Thyroid gland (tissue), 4 donors: ENCODE measurements at regions not wholly inside any gene's neighbourhood (a gene's known extent, or its start where the extent isn't known, plus 50 kb on each side); places are given as distances from the start of the nearest gene placed in this dataset.

Experiments
- POLR2A ChIP-seq, 2 donors: fragments of 450-650 bp; IDR thresholded peaks; one replicate each; pipeline ENCODE4 v1.6.1; 2017; ENCODE audit warnings: antibody characterized with exemption in 2 of 2, mild to moderate bottlenecking in 2 of 2, moderate library complexity in 1 of 2
- TF ChIP-seq, protein P1 (sequence below), 6 experiments: fragments of 200-600 bp in 3 of 6; fragments of 450-650 bp in 3 of 6; sonication (generic) in 3 of 6; IDR thresholded peaks; one replicate each; pipeline ENCODE4 v1.5.1; 2016 to 2019; ENCODE audit warnings: antibody characterized with exemption in 6 of 6, mild to moderate bottlenecking in 2 of 6, inconsistent platforms in 1 of 6, moderate library complexity in 1 of 6

DNA sequence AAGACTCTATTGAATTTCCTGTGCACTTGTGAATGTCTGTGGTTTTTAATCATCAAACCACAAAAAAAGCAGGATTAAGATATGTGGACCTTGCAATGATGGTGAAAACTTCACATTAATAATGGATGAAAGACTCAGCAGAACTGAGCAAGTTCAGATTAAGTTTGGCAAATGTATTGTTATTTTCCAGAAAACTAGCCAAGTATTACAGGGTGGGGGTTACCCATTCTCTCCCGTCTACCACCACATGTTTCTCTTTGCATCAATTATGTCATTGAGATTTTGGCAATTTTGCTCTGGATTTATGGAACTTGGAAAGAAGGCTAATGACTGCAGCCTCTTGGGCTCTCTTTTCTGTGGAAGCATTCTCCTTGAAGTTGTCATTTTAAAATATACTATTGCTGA is 577.1 kb downstream of the ANKRD50 start:
- TF ChIP-seq, protein P1, sequence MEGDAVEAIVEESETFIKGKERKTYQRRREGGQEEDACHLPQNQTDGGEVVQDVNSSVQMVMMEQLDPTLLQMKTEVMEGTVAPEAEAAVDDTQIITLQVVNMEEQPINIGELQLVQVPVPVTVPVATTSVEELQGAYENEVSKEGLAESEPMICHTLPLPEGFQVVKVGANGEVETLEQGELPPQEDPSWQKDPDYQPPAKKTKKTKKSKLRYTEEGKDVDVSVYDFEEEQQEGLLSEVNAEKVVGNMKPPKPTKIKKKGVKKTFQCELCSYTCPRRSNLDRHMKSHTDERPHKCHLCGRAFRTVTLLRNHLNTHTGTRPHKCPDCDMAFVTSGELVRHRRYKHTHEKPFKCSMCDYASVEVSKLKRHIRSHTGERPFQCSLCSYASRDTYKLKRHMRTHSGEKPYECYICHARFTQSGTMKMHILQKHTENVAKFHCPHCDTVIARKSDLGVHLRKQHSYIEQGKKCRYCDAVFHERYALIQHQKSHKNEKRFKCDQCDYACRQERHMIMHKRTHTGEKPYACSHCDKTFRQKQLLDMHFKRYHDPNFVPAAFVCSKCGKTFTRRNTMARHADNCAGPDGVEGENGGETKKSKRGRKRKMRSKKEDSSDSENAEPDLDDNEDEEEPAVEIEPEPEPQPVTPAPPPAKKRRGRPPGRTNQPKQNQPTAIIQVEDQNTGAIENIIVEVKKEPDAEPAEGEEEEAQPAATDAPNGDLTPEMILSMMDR (IDR thresholded peaks at IDR 0.05) = no peak
- TF ChIP-seq POLR2A (IDR thresholded peaks at IDR 0.05) = no peak
